ENCODE measurements at regions not wholly inside any gene's neighbourhood (a gene's known extent, or its start where the extent isn't known, plus 50 kb on each side); places are given as distances from the start of the nearest gene placed in this dataset.

DNA sequence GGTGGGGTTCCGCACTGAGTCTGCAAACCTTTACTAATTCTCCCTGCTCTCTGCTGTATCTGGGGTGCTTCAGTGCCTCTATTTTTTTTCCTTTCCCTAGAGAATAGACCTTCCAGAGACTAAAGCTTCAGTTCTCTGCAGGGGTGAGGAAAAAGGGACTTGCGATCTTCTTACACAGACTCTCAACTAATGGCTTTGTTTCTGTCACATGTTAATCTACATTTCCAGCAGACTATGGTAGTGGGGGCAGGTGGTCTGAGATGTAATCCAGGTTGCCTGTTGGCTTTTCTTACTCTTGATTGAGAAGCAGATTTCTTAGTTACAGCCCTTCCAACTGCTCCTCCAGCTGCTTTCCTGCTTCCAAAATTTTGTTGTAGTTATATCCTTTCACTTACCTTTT, 229.0 kb upstream of the NLRP1 start:
- TF ChIP-seq, protein P1, sequence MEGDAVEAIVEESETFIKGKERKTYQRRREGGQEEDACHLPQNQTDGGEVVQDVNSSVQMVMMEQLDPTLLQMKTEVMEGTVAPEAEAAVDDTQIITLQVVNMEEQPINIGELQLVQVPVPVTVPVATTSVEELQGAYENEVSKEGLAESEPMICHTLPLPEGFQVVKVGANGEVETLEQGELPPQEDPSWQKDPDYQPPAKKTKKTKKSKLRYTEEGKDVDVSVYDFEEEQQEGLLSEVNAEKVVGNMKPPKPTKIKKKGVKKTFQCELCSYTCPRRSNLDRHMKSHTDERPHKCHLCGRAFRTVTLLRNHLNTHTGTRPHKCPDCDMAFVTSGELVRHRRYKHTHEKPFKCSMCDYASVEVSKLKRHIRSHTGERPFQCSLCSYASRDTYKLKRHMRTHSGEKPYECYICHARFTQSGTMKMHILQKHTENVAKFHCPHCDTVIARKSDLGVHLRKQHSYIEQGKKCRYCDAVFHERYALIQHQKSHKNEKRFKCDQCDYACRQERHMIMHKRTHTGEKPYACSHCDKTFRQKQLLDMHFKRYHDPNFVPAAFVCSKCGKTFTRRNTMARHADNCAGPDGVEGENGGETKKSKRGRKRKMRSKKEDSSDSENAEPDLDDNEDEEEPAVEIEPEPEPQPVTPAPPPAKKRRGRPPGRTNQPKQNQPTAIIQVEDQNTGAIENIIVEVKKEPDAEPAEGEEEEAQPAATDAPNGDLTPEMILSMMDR (IDR thresholded peaks at IDR 0.05), result no peak
- TF ChIP-seq EZH2 (IDR thresholded peaks at IDR 0.05), result no peak
